Stimulated activated CD4-positive, alpha-beta T cell treated with anti-CD3 and anti-CD28 coated beads, Interleukin-4, amount 100 ng/mL, for 4 hours (primary cell): ENCODE measurements at regions not wholly inside any gene's neighbourhood (a gene's known extent, or its start where the extent isn't known, plus 50 kb on each side); places are given as distances from the start of the nearest gene placed in this dataset.
"Not testable (repeated sequence)": the region's sequence is repeated elsewhere in the genome, so short reads cannot be mapped to it uniquely, and the experiment has no call there.

Source experiments
- DNase-seq, 2 experiments: peaks; one replicate each; pipeline ENCODE4 v3.0.0-alpha.2; 2020

DNA sequence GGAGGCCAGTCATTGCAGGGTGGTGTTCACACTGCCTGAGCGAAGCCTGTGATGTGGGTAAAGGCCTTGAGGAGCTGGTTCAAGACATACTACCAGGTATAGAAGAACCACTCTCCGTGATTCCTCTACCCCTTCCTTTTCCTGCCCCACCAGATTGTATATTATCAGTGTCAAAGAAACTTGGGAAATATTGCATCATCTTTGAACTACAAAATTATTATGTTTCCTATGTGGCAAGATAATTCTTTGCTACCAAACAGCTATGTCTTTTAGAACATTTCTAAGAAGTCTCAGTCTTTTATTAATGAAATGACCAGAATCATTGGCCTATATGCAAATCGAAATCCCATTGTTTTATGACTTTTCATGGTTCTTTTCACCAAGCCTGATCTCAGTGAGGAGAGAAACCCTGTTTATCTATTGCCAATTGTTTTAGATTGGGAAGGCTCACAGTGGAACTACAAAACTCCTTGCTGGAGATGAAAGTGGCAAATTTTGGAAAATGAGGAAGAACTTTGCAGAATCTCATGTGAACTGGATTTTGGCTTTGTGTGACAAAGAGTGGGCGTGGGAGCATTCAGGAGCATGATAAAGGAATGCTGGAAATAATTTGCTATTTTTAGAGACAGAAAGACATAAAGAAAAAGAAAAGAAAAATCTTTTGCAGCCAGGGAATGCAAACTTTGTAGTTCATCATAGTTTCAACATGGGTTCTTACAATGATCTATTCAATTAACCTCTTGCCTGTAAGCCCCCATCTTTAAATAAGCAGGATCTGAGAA lies 286.9 kb downstream of the INSIG2 start:
- DNase-seq, result no peak

DNA sequence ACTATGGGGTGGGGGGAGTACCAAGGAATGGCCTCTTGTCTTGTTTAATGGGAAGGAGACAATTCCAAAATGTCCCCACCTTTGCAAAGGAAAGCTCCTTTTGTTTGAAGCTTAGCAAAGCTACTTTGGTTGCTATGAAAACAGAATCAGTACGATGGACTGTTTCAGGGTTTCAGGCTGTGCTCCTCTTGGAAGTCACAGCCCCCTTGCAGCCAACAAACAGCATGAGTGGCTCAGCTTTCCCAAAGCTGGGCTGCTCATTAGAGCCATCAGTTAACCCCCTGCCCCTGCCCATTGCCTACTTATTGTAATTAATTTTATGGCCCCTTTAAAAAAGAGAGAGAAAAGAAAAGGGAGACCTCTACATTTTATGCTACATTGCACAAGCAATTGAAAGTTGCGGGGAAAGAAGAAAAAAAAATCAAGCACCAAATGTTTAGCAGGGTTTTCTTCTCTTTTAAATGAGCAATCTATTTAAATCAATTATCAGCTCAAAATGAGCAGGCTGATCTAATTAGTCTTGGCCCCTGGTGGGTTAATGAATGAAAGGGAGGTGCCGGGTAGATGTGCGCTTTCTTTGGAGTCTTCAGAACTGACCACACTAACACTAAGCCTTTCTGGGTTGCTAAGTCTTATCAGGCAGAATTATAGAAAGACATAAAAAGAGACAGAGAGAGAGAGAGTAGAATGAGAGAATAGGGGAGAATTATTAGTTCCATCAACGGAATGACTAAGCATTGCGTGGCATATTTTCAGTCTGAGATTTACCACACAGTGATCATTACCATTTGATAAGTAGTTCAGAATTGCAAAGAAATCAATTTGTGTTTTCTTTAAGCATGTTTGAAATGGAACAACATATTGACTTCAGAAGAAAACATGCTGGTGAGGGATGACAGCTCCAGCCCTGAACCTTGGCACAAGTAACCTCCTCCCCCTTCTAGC lies 284.9 kb downstream of the INSIG2 start:
- no peak for DNase-seq

- DNase-seq, result no peak
Measured at GRCh38 chr2:118371515-118371914, 283.2 kb downstream of the INSIG2 start.

DNA sequence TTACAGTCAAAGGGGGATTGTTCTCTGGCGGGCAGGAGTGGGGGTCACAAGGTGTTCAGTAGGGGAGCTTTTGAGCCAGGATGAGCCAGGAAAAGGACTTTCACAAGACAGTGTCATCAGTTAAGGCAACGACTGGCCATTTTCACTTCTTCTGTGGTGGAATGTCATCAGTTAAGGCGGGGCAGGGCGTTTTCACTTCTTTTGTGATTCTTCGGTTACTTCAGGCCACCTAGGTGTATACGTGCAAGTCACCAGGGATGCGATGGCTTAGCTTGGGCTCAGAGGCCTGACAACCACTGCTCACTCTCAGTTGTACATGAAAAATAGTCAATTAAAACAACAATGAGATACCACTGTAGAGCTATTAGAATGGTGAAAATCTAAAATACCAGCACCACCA lies 281.2 kb downstream of the INSIG2 start:
- not testable (repeated sequence) for DNase-seq

- no peak for DNase-seq
Measured at GRCh38 chr2:118363604-118364003, 275.3 kb downstream of the INSIG2 start.

- DNase-seq, result no peak
Measured at GRCh38 chr2:118356051-118356450, 267.8 kb downstream of the INSIG2 start.

GRCh38 chr2:118351796-118352195 lies 263.5 kb downstream of the INSIG2 start:
- DNase-seq, result no peak

GRCh38 chr2:118350621-118351020 lies 262.4 kb downstream of the INSIG2 start:
- no peak for DNase-seq

GRCh38 chr2:118349365-118349764 lies 261.1 kb downstream of the INSIG2 start:
- no peak for DNase-seq

DNA sequence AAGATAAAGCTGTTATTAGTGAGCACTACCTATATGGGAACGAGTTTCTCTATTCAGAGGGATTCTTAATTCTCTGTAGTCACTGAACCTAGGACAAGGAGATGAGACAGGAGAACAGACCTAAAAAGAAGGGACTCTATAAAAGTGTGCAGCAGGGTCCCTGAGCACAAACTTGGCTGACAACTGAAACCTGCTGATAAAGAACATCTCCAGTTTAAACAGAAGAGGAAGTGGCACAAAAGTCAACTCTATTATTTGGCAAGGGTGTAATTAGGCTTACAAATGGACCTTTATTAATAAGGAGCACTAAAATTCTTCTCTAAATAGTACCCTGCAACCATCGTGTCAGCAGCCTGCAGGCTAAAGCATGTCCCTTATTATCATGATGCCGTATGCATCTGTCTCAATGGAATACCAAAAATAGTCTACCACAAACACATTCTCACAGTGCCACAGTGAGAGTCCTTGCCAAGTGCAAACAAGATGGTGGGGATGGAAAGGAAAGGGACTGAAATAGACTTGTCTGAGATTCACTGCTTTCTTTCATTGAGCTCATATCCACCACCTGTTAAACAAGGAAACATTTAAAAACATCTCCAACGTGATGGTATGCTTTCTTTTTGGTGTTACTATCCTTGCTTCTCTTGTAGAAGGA lies 260.2 kb downstream of the INSIG2 start:
- no peak for DNase-seq

- no peak for DNase-seq
Measured at GRCh38 chr2:118345465-118345864, 257.2 kb downstream of the INSIG2 start.

DNA sequence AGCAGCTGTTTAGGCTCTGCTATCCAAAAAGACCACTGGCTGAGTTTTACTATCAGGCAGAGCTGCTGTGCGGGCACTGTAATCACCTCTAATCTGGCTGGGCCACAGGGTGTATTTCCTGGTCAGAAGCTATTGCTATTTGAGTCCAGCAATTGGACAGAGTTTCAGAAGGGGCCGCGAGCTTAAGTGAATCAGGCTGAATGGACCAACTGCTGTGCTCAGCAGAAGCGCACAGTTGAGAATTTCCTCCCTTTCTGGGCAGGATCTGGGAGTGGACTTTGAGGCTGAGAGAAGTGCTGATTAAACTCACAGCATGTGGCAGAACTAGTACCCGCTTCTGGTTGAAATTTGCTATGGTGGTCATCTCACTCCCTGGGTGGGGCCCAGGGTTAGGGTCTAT lies 251.8 kb downstream of the INSIG2 start:
- DNase-seq, result no peak

DNA sequence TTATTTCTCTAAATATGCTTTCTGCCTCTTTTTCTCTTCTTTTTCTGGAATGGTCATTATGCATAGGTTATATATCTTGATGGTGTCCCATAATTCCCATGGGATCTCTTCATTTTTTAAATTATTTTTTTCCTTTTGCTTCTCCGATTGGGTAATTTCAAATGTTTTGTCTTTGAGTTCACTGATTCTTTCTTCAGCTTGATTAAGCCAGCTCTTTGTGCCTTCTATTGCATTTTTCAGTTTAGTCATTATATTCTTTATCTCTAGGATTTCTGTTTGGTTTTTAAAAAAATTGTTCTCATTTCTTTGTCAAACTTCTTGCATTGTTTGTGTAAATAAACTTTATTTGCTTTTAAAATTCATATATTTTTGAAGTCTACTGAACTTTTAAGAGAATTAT lies 251.1 kb downstream of the INSIG2 start:
- no peak for DNase-seq

GRCh38 chr2:118333664-118334063 lies 245.4 kb downstream of the INSIG2 start:
- no peak for DNase-seq

DNA sequence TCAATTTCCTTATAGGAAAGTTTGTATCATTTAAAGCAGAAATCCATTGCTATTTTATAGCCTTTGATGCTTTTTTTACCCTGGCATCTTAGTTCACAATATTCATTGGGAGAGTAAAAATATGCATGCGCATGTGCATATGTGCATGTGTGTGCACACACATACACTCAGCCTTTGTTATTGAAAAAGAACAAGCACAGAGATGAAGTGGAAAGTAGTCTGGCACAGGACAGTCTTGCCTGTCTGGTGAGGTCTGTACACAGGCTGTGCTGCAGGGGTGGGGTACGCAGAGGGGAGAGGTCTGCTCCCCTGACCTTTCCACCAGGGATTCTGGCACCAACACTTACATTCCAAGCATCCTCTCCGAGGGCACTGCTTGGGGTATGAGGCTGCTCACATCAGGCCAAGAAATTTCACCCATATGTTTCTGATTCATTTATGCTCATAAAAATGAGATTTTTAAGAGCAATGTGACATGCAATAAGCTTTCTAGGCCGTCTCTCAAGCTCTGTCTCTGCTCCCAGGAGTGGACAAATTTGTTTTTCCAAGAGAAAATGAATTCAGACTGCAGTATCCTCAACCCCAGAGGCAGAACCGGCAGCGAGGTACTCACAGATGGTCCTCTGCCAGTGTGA lies 237.2 kb downstream of the INSIG2 start:
- DNase-seq, result no peak

DNA sequence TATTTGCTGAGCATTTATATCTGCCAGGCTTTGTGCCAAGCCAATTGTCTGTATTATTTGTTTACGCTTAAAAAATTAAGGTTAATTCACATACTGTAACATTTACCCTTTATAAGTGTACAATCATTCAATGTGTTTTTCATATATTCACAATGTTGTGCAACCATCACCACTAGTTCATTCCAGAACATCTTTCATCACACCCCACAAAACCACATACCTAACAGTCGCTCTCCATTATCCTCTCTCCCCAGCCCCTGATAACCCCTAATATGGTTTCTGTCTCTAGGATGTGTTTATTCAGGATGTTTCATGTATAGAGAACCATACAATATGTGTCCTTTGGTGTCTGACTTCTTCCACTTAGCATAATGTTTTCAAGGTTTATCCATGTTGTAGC lies 234.1 kb downstream of the INSIG2 start:
- no peak for DNase-seq

DNA sequence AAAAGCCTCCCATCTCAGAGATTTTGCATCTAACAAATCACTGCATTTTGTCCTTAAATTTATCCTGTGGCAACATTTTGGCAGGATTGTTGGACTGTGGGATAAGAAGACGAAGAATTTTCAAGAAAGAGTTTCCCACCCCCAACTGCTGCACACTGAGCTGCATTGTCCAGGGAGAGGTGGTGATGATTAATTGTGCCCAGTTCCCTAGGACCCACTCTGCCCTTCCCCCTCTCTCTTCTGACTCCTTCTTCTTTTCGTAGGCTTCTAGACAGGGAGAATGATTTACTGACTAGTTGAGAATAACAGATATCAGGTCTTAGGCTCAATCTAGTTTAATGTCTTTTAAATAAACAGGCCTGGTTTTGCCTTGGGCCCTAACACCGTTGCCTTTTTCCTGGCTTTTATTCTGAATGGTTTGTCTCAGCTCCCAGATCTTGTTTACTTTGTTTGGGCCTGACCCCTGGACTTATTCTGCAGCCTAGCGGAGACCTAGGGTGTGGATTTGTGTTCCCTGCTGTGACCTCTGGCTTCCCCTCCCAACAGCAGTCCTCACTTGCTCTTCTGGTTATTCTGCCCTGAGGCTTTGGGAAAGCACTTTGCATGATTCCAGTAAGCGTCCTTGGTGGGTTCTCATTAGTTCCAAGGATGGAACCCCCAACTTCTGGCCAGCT lies 233.3 kb downstream of the INSIG2 start:
- DNase-seq, result no peak

- no peak for DNase-seq
Measured at GRCh38 chr2:118320658-118321057, 232.4 kb downstream of the INSIG2 start.

- no peak for DNase-seq
Measured at GRCh38 chr2:118320196-118320595, 231.9 kb downstream of the INSIG2 start.

DNA sequence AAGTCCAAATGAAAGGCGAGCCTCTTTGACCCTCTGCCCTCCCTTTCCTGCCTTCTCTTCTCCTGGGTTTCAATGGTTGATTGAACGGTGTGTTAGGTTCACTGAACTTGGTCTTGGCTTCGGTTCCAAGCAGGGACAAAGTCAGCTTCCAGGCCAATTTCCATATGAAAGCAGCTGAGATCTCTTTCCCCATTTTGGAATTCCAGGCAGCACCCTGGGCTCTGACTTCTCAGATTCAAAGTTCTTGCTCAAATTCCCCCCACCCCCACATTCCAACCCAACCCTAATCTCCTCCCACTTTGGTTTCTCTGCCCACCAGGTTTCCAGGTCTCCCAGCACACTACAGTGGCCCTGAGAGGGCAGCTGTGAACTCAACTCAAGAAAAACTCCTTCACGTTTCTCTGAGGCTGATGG lies 231.0 kb downstream of the INSIG2 start:
- no peak for DNase-seq

DNA sequence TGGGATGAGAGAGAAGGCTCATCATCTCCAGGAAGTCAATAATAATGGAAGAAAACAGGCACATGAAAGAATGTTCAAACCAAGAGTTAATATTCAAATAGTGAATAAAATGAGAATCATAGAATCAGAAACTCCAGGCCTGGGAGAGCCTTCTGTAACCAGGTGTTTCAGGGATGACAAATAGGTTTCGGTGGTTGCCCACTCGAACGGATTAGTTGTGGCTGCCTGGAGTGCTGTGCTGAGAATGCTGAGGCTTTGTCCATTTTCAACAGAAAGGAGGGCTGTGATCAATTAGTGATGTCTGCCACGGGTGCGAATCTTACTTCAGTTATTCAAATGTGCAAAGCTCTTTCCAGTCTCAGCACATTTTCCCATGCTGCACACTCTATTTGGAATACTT lies 227.3 kb downstream of the INSIG2 start:
- no peak for DNase-seq

- DNase-seq, result no peak
Measured at GRCh38 chr2:118312969-118313756, 224.9 kb downstream of the INSIG2 start.
